Transverse colon (tissue), 4 donors: ENCODE measurements at regions not wholly inside any gene's neighbourhood (a gene's known extent, or its start where the extent isn't known, plus 50 kb on each side); places are given as distances from the start of the nearest gene placed in this dataset.

Experiments
- DNase-seq: peaks from one replicate; pipeline ENCODE4 v3.0.0-alpha.2; 2019
- H3K27ac ChIP-seq, 4 donors: fragments of 200-600 bp; sonication (generic); 2 replicates each; pipeline ENCODE4 v1.5.1; 2016 to 2018; ENCODE audit warnings: inconsistent platforms in 4 of 4
- H3K27me3 ChIP-seq: fragments of 200-600 bp; sonication (generic); 2 replicates; pipeline ENCODE4 v1.5.1; 2017; ENCODE audit warnings: inconsistent platforms
- H3K36me3 ChIP-seq, 4 donors: fragments of 200-600 bp; sonication (generic); 2 replicates each; pipeline ENCODE4 v1.5.1; 2017 to 2019; ENCODE audit warnings: inconsistent platforms in 4 of 4
- H3K4me1 ChIP-seq, 4 donors: fragments of 200-600 bp; sonication (generic); 2 replicates each; pipeline ENCODE4 v1.5.1; 2017 to 2020; ENCODE audit warnings: inconsistent platforms in 4 of 4
- H3K4me3 ChIP-seq, 4 donors: fragments of 200-600 bp; sonication (generic); 1 replicate in 1 of 4; 2 replicates in 3 of 4; pipeline versions ENCODE4 v1.5.1 to v1.6.1; 2017 to 2019; ENCODE audit warnings: inconsistent platforms in 4 of 4
- H3K9me3 ChIP-seq, 2 donors: fragments of 200-600 bp; sonication (generic); 2 replicates each; pipeline ENCODE4 v1.5.1; 2017 to 2019; ENCODE audit warnings: inconsistent platforms in 2 of 2
- EP300 ChIP-seq: sonication (generic); formaldehyde crosslinking; IDR thresholded peaks from one replicate; pipeline ENCODE4 v1.6.1; 2017; ENCODE audit warnings: antibody characterized with exemption, low read depth
- POLR2A ChIP-seq: fragments of 450-650 bp; IDR thresholded peaks from one replicate; pipeline ENCODE4 v1.6.1; 2016; ENCODE audit warnings: antibody characterized with exemption, mild to moderate bottlenecking, moderate library complexity
- POLR2AphosphoS5 ChIP-seq, 3 donors: sonication (generic); formaldehyde crosslinking; IDR thresholded peaks; one replicate each; pipeline ENCODE4 v1.6.1; 2016; ENCODE audit warnings: antibody characterized with exemption in 3 of 3
- WGBS, 2 donors: methylation state at CpG; one replicate each; pipeline ENCODE4 v1.1.5; 2018; ENCODE audit warnings: low coverage in 1 of 2; 5-methylcytosine and 5-hydroxymethylcytosine counted together
- in situ Hi-C, 4 donors: fragments of 200-750 bp; cut with MboI; loops; one replicate each; pipeline versions ENCODE4 v1.15.0 to v1.15.1; 2017; ENCODE audit warnings: low sequenced_read_pairs in 3 of 4, low pct_ligation_motif_present in 1 of 4, low pct_unique_long_range_greater_than_20kb in 1 of 4
- intact Hi-C: fragments of 100-400 bp; cut with DNase I; formaldehyde crosslinking; loops from one replicate; pipeline ENCODE4 v1.15.1; 2023; ENCODE audit warnings: low total_unique reads
- TF ChIP-seq, protein P1 (sequence below), 5 experiments: fragments of 200-600 bp in 3 of 5; fragments of 450-650 bp in 2 of 5; sonication (generic) in 3 of 5; IDR thresholded peaks; 1 replicate in 2 of 5; 2 replicates in 3 of 5; pipeline ENCODE4 v1.5.1; 2016 to 2017; ENCODE audit warnings: antibody characterized with exemption in 5 of 5, inconsistent platforms in 3 of 5, mild to moderate bottlenecking in 2 of 5, moderate library complexity in 1 of 5

DNA sequence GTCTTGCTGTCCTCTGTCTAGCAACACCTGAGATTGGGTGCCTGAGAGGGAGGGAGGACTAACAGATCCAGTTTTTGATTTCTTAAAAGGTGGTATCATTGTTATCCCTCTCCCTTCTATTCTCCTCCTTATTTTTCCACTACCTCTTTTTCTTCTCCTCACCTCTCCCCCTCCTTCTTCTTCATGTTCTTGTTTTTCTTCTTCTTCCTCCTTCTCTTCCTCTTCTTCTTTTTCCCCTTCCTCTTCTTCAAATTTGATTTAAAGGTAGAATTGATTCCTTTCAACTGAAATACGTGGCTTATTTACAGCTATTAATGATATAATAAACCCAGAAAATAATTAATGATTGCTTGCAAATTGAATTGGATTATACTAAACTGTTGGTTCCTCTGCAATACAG lies 256.8 kb upstream of the BTG1 start:
- 41 to 86% methylated on average over 1 of the region's 1 CpG for WGBS, 2 donors
- in situ Hi-C loops (no loop called here), intact Hi-C loops (no loop called here)
- Histone ChIP-seq H3K27me3 (no peaks in the 10 kb centered on the region), H3K4me1 (peaks cover 0 to 12% (median 2%) of the 10 kb centered on the region in 4 donors), H3K9me3 (no peaks in the 10 kb centered on the region), H3K4me3 (no peak overlapping the region), H3K27ac (peak overlapping the region in 2 of 4 donors; percentile 43 to 59), H3K36me3 (no peaks in the 10 kb centered on the region)
- DNase-seq = no peak
- TF ChIP-seq EP300 (no peak), POLR2A (no peak), POLR2AphosphoS5 (IDR thresholded peaks at IDR 0.05) (no peak)
- TF ChIP-seq, protein P1, sequence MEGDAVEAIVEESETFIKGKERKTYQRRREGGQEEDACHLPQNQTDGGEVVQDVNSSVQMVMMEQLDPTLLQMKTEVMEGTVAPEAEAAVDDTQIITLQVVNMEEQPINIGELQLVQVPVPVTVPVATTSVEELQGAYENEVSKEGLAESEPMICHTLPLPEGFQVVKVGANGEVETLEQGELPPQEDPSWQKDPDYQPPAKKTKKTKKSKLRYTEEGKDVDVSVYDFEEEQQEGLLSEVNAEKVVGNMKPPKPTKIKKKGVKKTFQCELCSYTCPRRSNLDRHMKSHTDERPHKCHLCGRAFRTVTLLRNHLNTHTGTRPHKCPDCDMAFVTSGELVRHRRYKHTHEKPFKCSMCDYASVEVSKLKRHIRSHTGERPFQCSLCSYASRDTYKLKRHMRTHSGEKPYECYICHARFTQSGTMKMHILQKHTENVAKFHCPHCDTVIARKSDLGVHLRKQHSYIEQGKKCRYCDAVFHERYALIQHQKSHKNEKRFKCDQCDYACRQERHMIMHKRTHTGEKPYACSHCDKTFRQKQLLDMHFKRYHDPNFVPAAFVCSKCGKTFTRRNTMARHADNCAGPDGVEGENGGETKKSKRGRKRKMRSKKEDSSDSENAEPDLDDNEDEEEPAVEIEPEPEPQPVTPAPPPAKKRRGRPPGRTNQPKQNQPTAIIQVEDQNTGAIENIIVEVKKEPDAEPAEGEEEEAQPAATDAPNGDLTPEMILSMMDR (IDR thresholded peaks at IDR 0.05) = no peak

DNA sequence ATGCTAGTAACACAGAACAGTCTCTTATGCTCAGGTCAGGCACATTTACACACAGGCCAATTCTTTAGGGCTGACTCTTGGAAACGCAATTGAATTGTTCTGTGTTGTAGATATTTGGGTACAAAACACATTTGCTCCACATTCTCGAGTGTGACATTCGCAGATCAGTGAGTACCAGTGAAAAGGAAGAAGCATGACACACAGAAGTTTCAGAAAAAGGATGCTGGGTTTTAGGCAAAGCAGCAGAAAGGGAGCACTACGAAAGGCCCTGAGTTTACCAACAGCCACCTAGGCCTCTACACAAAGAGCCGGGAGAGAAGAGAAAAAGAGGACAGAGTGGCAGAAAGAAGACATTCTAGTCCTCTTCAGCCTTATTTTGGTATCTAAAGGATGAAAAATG lies 254.4 kb upstream of the BTG1 start:
- Histone ChIP-seq H3K9me3 (no peaks in the 10 kb centered on the region), H3K27ac (peak overlapping the region in 3 of 4 donors; percentile 32 to 55 (median 49)), H3K27me3 (no peaks in the 10 kb centered on the region), H3K4me1 (peaks cover 0 to 12% (median 2%) of the 10 kb centered on the region in 4 donors), H3K36me3 (no peaks in the 10 kb centered on the region), H3K4me3 (no peak overlapping the region)
- TF ChIP-seq EP300 = no peak
- TF ChIP-seq POLR2A = no peak
- TF ChIP-seq POLR2AphosphoS5 (IDR thresholded peaks at IDR 0.05) = no peak
- TF ChIP-seq, protein P1 (IDR thresholded peaks at IDR 0.05) = no peak
- intact Hi-C loops (no loop called here), in situ Hi-C loops (no loop called here)
- DNase-seq = peak; percentile 14
- WGBS, 2 donors = 68 to 74% methylated on average over 5 of the region's 5 CpGs

DNA sequence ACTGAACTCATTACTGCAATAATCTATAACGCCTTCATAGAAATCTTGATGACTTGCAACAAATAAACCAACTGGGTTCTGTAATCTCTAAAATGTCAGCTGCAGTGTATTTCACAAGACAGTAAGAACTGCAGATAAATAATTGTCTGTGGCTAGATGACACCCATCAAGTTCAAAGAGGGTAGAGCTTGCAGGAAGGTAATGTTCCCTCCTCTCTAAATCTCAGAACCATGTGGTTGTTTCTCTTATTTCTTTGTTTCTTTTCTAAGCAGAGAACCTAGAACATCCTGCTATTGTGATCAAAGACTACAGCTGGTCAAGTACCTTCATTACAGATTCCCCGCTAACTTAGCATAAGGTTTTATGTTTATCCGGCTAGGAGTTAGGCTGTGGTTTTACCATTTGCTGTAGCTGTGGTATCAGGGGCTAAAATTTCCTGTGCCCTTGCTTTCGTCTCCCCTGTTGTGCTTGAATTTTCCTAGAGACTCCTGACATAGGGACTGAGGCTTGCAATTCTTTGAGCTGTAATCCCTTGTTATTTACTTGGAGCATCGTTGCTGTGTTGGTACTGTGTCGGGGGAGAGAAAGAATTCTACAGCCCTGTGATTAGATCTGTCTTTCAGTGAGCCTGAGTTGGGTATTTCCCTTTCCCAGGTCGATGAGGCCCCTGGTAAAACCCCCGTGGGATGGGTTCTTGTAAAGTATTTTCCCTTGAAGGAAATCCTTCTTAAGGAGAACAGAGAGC lies 253.1 kb upstream of the BTG1 start:
- no peak for DNase-seq
- intact Hi-C loops = no loop called here
- Histone ChIP-seq H3K27me3 (no peaks in the 10 kb centered on the region), H3K27ac (peak overlapping the region in 3 of 4 donors; percentile 11 to 55 (median 29)), H3K36me3 (no peaks in the 10 kb centered on the region), H3K9me3 (peaks cover 4% of the 10 kb centered on the region in 2 donors), H3K4me1 (peaks cover 0 to 12% (median 2%) of the 10 kb centered on the region in 4 donors), H3K4me3 (no peak overlapping the region)
- WGBS, 2 donors = 71 to 85% methylated on average over 4 to 8 of the region's 8 CpGs
- in situ Hi-C loops = no loop called here
- no peak for TF ChIP-seq POLR2AphosphoS5 (IDR thresholded peaks at IDR 0.05)
- TF ChIP-seq POLR2A = no peak
- no peak for TF ChIP-seq EP300
- TF ChIP-seq, protein P1 (IDR thresholded peaks at IDR 0.05) = no peak

DNA sequence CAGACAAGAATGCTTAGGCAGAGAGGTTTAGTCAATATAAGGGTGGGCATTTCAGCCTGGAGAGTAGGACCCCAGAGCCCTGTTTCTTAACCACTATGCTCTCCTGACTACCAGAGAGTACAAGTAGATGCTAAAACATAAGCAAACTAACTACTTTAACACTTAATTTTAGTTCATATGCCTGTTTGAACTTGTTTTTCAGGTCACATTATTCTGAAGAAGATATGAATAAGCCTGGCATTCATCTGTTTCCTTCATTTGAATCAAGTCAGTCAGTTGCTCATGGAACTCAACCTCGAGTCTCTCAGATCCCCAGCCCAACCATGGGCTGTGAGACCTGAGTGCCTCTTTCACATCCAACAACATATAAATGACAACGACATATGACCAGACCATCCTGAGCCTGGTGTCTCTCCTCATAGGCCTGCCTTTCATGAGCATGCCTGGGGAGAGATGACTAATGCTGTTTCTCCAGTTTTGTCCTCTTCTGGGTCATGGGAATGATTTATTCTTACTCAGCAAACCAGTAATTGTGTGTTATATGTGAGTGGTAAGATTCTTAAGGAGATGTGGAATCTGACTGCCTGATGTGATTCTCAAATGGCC lies 251.1 kb upstream of the BTG1 start:
- intact Hi-C loops (no loop called here), in situ Hi-C loops (no loop called here)
- peaks cover 13 to 17% of the 10 kb centered on the region in 2 donors for H3K9me3 ChIP-seq
- H3K27me3 ChIP-seq = no peaks in the 10 kb centered on the region
- TF ChIP-seq POLR2AphosphoS5 (IDR thresholded peaks at IDR 0.05) (no peak), POLR2A (no peak), EP300 (no peak)
- TF ChIP-seq, protein P1 (IDR thresholded peaks at IDR 0.05) = no peak
- WGBS, 2 donors = 82 to 100% methylated on average over 1 to 2 of the region's 2 CpGs
- no peak overlapping the region for H3K27ac ChIP-seq
- no peaks in the 10 kb centered on the region for H3K36me3 ChIP-seq
- no peaks in the 10 kb centered on the region for H3K4me1 ChIP-seq
- no peak for DNase-seq
- H3K4me3 ChIP-seq = no peak overlapping the region
